GM23338 (cell line): ENCODE measurements at regions not wholly inside any gene's neighbourhood (a gene's known extent, or its start where the extent isn't known, plus 50 kb on each side); places are given as distances from the start of the nearest gene placed in this dataset.

Experiments used
- ATAC-seq: fragments of 200-7000 bp; cut with Tn5 transposase; 3 replicates; pipeline ENCODE4 v1.9.1; 2020
- DNase-seq: peaks from one replicate; pipeline ENCODE4 v3.0.0-alpha.2; 2015; ENCODE audit warnings: low spot score
- H2AFZ ChIP-seq: fragments of 200-600 bp; sonication (generic); 2 replicates; pipeline ENCODE4 v1.8.0; 2016; ENCODE audit warnings: antibody characterized with exemption, mild to moderate bottlenecking, moderate library complexity
- H3F3A ChIP-seq: fragments of 200-600 bp; sonication (generic); replicated peaks from 2 replicates; pipeline ENCODE4 v1.8.0; 2017; ENCODE audit warnings: antibody characterized with exemption, mixed run types, low read depth
- H3K27ac ChIP-seq: fragments of 200-600 bp; sonication (generic); 2 replicates; pipeline ENCODE4 v1.6.1; 2016; ENCODE audit warnings: low read depth
- H3K27me3 ChIP-seq: fragments of 200-600 bp; sonication (generic); 2 replicates; pipeline ENCODE4 v1.8.0; 2016; ENCODE audit warnings: mild to moderate bottlenecking, mixed run types, moderate library complexity; ENCODE audit not compliant: insufficient read depth
- H3K36me3 ChIP-seq: fragments of 200-600 bp; sonication (generic); 2 replicates; pipeline ENCODE4 v1.8.0; 2016; ENCODE audit warnings: mild to moderate bottlenecking; ENCODE audit not compliant: insufficient read depth
- H3K4me1 ChIP-seq: fragments of 200-600 bp; sonication (generic); 2 replicates; pipeline ENCODE4 v1.8.0; 2016; ENCODE audit warnings: mild to moderate bottlenecking, moderate library complexity; ENCODE audit not compliant: insufficient read depth
- H3K4me2 ChIP-seq: fragments of 200-600 bp; sonication (generic); 2 replicates; pipeline ENCODE4 v1.7.1; 2017; ENCODE audit warnings: mixed run types
- H3K4me3 ChIP-seq: fragments of 200-600 bp; sonication (generic); 2 replicates; pipeline ENCODE4 v1.6.1; 2016; ENCODE audit warnings: mixed run types
- H3K79me2 ChIP-seq: fragments of 200-600 bp; sonication (generic); replicated peaks from 2 replicates; pipeline ENCODE4 v1.8.0; 2017; ENCODE audit warnings: mild to moderate bottlenecking; ENCODE audit not compliant: insufficient read depth
- H3K9me2 ChIP-seq: fragments of 200-600 bp; sonication (generic); 2 replicates; pipeline ENCODE4 v1.8.0; 2017; ENCODE audit not compliant: insufficient read depth
- H4K20me1 ChIP-seq: fragments of 200-600 bp; sonication (generic); replicated peaks from 2 replicates; pipeline ENCODE4 v1.8.0; 2017; ENCODE audit warnings: mild to moderate bottlenecking; ENCODE audit not compliant: insufficient read depth
- H3K27ac Mint-ChIP-seq: 2 replicates; pipeline ENCODE4 v1.8.0; 2020; ENCODE audit warnings: inconsistent platforms, mild to moderate bottlenecking, moderate library complexity, mixed read lengths
- H3K27me3 Mint-ChIP-seq: 3 replicates; pipeline ENCODE4 v1.8.0; 2022; ENCODE audit warnings: low read depth, mild to moderate bottlenecking, moderate library complexity, mixed read lengths, inconsistent platforms; ENCODE audit not compliant: insufficient read depth, poor library complexity
- H3K36me3 Mint-ChIP-seq: 3 replicates; pipeline ENCODE4 v1.8.0; 2021; ENCODE audit warnings: low read depth, mild to moderate bottlenecking, inconsistent platforms, moderate library complexity, mixed read lengths
- H3K4me1 Mint-ChIP-seq: 3 replicates; pipeline ENCODE4 v1.8.0; 2020; ENCODE audit warnings: mild to moderate bottlenecking, inconsistent platforms, mixed read lengths
- H3K4me3 Mint-ChIP-seq: 3 replicates; pipeline ENCODE4 v1.8.0; 2021; ENCODE audit warnings: moderate library complexity, mild to moderate bottlenecking, inconsistent platforms, mixed read lengths
- H3K9me3 Mint-ChIP-seq: 3 replicates; pipeline ENCODE4 v1.8.0; 2020; ENCODE audit warnings: moderate library complexity, mild to moderate bottlenecking, inconsistent platforms, mixed read lengths
- CREB1 ChIP-seq: fragments of 250-450 bp; sonication (Bioruptor Pico); IDR thresholded peaks from 2 replicates; pipeline ENCODE4 v1.5.0; 2020; ENCODE audit warnings: low read depth, mild to moderate bottlenecking, moderate library complexity
- CTCF ChIP-seq, 2 experiments: fragments of 200-600 bp in 1 of 2; sonication (generic) in 1 of 2; conservative IDR thresholded peaks; 2 replicates each; pipeline versions ENCODE4 v1.5.1 to v1.6.1; 2016 to 2017; ENCODE audit warnings: antibody characterized with exemption in 2 of 2, low read depth in 2 of 2, mild to moderate bottlenecking in 2 of 2, moderate library complexity in 1 of 2
- ETS1 ChIP-seq: IDR thresholded peaks from 2 replicates; pipeline ENCODE4 v1.6.1; 2016; ENCODE audit warnings: antibody characterized with exemption
- EZH2phosphoT487 ChIP-seq: fragments of 200-600 bp; sonication (generic); IDR thresholded peaks from one replicate; pipeline ENCODE4 v1.8.1; 2018; ENCODE audit warnings: antibody characterized with exemption; ENCODE audit not compliant: unreplicated experiment
- JUNB ChIP-seq: IDR thresholded peaks from one replicate; pipeline ENCODE4 v1.6.1; 2016; ENCODE audit warnings: antibody characterized with exemption; ENCODE audit not compliant: unreplicated experiment
- NANOG ChIP-seq: IDR thresholded peaks from 2 replicates; pipeline ENCODE4 v1.6.1; 2016; ENCODE audit warnings: antibody characterized with exemption, borderline replicate concordance
- POLR2AphosphoS5 ChIP-seq: IDR thresholded peaks from 2 replicates; pipeline ENCODE4 v1.6.1; 2016; ENCODE audit warnings: antibody characterized with exemption, low read depth
- REST ChIP-seq: IDR thresholded peaks from one replicate; pipeline ENCODE4 v1.6.1; 2018; ENCODE audit warnings: antibody characterized with exemption; ENCODE audit not compliant: unreplicated experiment
- STAT1 ChIP-seq: IDR thresholded peaks from one replicate; pipeline ENCODE4 v1.6.1; 2016; ENCODE audit warnings: antibody characterized with exemption; ENCODE audit not compliant: unreplicated experiment
- ZNF114 ChIP-seq: fragments of 250-450 bp; sonication (Bioruptor Pico); IDR thresholded peaks from 2 replicates; pipeline ENCODE4 v1.5.0; 2020; ENCODE audit warnings: mild to moderate bottlenecking, moderate library complexity
- ZNF331 ChIP-seq: fragments of 250-450 bp; sonication (Bioruptor Pico); IDR thresholded peaks from 2 replicates; pipeline ENCODE4 v1.5.0; 2020; ENCODE audit warnings: low read depth, mild to moderate bottlenecking, moderate library complexity
- ZNF462 ChIP-seq: fragments of 250-450 bp; sonication (Bioruptor Pico); IDR thresholded peaks from 2 replicates; pipeline ENCODE4 v1.5.0; 2020; ENCODE audit warnings: mild to moderate bottlenecking, moderate library complexity

GRCh38 chr4:112813790-112814189 is 176.8 kb downstream of the LARP7 start (continued):
- TF ChIP-seq ETS1 (no peak), JUNB (no peak), POLR2AphosphoS5 (no peak), ZNF331 (CRISPR knock-in tag) (no peak)

- peak overlapping the region; percentile 91 for H3K27ac Mint-ChIP-seq
- H3K9me3 Mint-ChIP-seq: no peaks in the 10 kb centered on the region
- H2AFZ ChIP-seq: peak overlapping the region; percentile 3; the same call in 1 of the 2 replicates
- TF ChIP-seq CTCF (conservative IDR thresholded peaks at IDR 0.05; ENCODE audit: low read depth in 2 of 2) (peak in 1 of 2 experiments; percentile 41; a peak in 1 of 4 replicates), ZNF462 (CRISPR knock-in tag) (no peak), POLR2AphosphoS5 (0 out of 2 replicates have a peak, but pooled peaks have one; percentile 25), EZH2phosphoT487 (no peak), ZNF114 (CRISPR knock-in tag) (no peak), REST (no peak), JUNB (no peak), STAT1 (no peak), ZNF331 (CRISPR knock-in tag) (no peak), NANOG (no peak), CREB1 (CRISPR knock-in tag) (peak; percentile 57)
These were observed 181.1 kb downstream of the LARP7 start for GRCh38 chr4:112817933-112818593.

More at GRCh38 chr4:112817933-112818593, 181.1 kb downstream of the LARP7 start:
- no peaks in the 10 kb centered on the region for H3K9me2 ChIP-seq
- Mint-ChIP-seq H3K4me3 (peak overlapping the region; percentile 70), H3K4me1 (peaks cover 42% of the 10 kb centered on the region), H3K27me3 (no peaks in the 10 kb centered on the region), H3K36me3 (peaks cover 12% of the 10 kb centered on the region)
- ATAC-seq (peak; percentile 97), DNase-seq (peak; percentile 90)
- H3K4me2 ChIP-seq: peak overlapping the region; percentile 68
- H3K36me3 ChIP-seq: no peaks in the 10 kb centered on the region
- H3F3A ChIP-seq: no peaks in the 10 kb centered on the region
- H3K79me2 ChIP-seq: peaks cover 14% of the 10 kb centered on the region; the same call in 1 of the 2 replicates
- peak overlapping the region; percentile 45 for H3K4me3 ChIP-seq
- peaks cover 20% of the 10 kb centered on the region for H3K4me1 ChIP-seq
- H3K27ac ChIP-seq: peak overlapping the region; percentile 83
- no peaks in the 10 kb centered on the region for H3K27me3 ChIP-seq
- H4K20me1 ChIP-seq: no peaks in the 10 kb centered on the region
